SK-N-SH (cell line): ENCODE measurements at regions not wholly inside any gene's neighbourhood (a gene's known extent, or its start where the extent isn't known, plus 50 kb on each side); places are given as distances from the start of the nearest gene placed in this dataset.

Source experiments
- CTCF ChIP-seq: fragments of 200-600 bp; sonication (generic); IDR thresholded peaks from 2 replicates; pipeline ENCODE4 v1.6.1; 2017; ENCODE audit warnings: antibody characterized with exemption, mild to moderate bottlenecking, moderate library complexity
- ELF1 ChIP-seq: IDR thresholded peaks from 2 replicates; pipeline ENCODE4 v1.4.0; 2012
- EZH2phosphoT487 ChIP-seq: fragments of 200-600 bp; sonication (generic); IDR thresholded peaks from 2 replicates; pipeline ENCODE4 v1.6.1; 2017; ENCODE audit warnings: low read depth, mixed run types, mild to moderate bottlenecking, antibody characterized with exemption, moderate library complexity, borderline replicate concordance
- MAX ChIP-seq: IDR thresholded peaks from 2 replicates; pipeline ENCODE4 v1.4.0; 2012; ENCODE audit warnings: low read depth
- RAD21 ChIP-seq: IDR thresholded peaks from 2 replicates; pipeline ENCODE4 v1.6.1; 2012; ENCODE audit warnings: mild to moderate bottlenecking, low read length

GRCh38 chr9:135198586-135199285, 111.3 kb downstream of the OLFM1 start:
- TF ChIP-seq CTCF (no peak), EZH2phosphoT487 (no peak), ELF1 (no peak), RAD21 (no peak), MAX (no peak)
